ENCODE measurements at regions not wholly inside any gene's neighbourhood (a gene's known extent, or its start where the extent isn't known, plus 50 kb on each side); places are given as distances from the start of the nearest gene placed in this dataset.
"Not testable (repeated sequence)": the region's sequence is repeated elsewhere in the genome, so short reads cannot be mapped to it uniquely, and the experiment has no call there.

DNA sequence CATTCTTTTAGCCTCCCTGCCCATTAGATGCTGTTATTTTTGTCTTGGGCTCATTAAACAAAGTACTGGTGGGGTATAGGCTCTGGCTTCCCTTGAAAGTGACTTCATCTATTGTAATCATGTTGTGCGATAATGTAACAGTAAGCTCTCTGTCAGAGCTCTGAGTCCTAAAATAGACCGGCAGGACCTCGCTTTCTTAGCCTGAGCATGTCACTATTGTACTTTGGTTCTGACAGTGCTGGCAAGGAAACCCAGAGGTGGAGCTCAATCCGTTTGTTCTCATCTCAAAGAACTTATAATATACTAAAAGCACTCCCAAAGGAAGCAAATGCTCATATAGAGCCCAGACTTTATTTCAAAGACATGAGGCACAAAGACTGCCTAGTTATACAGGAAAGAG lies 339.1 kb upstream of the CCNH start:
- DNase-seq (ENCODE audit: low read depth): no peak

DNA sequence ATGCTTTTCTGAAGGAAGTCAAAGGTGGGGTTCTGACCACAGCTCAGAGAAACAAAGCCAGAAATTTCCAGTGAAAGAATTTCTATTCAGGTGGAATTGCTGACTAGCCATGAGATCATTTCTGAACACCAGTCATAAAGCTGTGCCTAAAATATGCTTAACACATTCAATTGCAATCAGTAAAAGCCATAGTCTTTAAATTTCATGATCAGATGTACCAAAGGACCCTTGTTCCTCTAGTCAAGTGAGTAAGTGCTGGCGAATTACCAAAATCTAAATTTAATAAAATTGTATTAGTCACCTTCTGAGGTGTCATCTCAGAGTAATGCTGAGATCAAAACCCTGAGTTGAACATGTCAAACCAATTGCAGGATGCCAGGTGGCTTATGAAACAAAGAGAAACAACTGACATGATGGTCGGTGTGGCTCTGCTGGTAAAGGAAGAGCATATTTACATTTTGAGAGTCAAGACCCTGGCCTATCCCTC lies 334.2 kb upstream of the CCNH start:
- DNase-seq (ENCODE audit: low read depth): no peak

GRCh38 chr5:87746341-87746740 lies 333.6 kb upstream of the CCNH start:
- no peak for DNase-seq (ENCODE audit: low read depth)

GRCh38 chr5:87741881-87742280 lies 329.2 kb upstream of the CCNH start:
- DNase-seq (ENCODE audit: low read depth): no peak

DNA sequence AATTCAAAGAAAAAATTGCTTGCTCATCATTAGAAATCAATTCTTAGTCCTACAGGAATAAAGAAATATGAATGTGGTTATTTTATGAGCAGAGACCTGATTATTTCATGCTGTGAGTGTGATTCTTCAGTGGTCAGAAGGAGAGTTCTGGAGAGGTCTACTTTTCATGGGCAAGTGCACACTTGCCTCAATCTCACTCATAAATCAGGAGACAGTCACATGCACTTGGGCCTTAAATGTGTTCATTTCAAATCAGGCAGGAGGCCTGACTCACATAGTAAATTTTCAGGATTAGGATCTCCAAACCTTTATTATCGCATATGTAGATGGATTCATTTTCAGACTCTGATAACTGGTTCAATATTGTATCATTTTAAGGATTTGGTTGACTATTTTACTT lies 323.2 kb upstream of the CCNH start:
- no peak for DNase-seq (ENCODE audit: low read depth)

GRCh38 chr5:87733897-87734296 lies 321.2 kb upstream of the CCNH start:
- no peak for DNase-seq (ENCODE audit: low read depth)

DNA sequence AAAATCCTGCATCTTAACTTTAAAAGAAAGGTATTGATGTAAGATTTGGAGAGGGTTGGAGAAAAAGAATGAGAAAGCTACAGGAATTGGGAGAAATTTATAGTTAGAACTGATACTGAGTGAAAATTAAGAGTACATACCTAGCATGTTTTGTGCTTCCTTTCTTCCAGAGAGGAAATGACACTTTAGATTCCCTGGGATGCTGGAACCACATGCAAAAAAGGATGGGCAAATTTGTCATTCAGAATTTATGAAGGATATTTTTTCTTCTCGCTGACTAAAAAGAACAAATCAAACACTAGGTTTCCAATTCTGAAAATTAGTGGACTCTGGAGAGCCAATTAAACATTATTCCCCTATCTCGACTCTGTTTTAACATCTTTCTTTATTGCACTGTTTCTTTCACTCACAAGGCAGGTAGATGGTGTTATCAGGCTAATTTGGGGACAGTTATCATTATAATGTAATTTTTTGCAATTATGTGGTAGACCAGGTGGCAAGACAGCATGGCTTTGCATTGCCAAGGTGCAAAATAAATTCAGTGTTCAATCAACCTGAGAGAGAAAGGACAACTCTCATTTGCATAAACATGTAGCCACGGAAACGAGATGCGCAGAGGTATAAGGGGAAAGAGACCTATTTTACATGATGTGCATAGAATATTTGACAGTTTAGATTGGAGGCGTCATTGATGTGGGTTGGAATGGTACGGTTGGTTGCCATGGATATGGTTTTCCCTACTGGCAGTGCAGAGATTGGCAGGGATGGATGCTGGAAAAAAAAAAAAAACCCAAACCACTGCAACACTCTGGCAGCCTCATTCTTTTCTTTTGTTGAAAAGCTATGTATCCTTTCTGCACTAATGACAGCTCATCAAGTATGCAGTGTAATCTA lies 320.4 kb upstream of the CCNH start:
- no peak for DNase-seq (ENCODE audit: low read depth)

DNA sequence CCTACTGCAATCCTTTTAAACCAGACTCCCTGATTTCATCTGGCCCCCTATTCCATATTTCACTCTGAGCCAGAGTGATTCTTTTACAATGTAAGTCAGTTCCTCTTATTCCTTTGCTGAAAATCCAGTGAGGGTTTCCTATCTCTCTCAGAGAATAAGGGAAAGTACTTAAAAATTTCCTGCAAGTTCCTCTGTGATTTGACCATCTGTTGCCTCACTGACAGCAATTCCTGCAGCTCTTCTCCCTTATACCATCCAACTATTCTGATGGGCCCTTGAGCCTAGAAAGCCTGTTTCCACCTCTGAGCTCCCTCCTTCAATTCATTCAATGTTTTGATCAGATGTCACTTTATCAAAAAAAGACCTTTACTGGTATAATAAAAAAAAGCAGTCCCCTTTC lies 317.1 kb upstream of the CCNH start:
- DNase-seq (ENCODE audit: low read depth): no peak

GRCh38 chr5:87722286-87722685 lies 309.6 kb upstream of the CCNH start:
- DNase-seq (ENCODE audit: low read depth): no peak

- DNase-seq (ENCODE audit: low read depth): not testable (repeated sequence)
Measured at GRCh38 chr5:87718224-87718925, 305.6 kb upstream of the CCNH start.

DNA sequence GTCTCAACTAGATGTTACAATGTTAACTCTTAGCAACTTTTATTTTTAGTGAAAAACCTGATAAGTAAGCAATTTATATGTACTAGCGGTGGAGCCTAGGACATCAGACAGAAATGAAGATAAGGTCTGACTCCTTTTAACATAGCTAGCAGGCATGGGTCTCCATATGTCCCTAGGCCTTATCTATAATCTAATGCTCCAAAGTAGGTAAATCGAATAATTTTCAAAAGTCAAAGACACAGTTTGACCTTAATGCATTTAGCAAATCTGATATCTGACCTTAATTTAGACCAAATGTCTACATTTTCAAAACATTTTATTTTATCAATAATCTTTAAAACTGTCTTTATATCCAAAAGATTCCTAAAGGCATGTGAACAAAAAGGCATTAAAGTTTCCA lies 305.0 kb upstream of the CCNH start:
- no peak for DNase-seq (ENCODE audit: low read depth)

DNA sequence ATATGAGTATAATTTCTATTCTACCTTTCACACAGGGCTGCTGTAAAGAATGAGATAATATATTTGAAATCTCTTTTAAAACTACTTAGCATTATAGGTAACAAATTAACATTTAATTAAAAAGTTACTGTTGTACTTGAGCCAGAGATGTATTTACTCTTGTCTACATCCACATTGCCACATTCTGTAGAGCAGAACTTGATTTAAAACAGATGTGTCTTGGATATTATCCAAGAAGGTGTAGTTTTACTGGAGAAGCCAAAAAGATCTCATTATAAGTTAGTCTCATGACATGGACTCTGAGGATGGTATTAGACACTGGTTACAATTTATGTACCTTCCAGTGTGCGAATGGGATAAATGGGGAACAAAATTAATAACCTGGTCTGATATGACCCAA lies 293.1 kb upstream of the CCNH start:
- no peak for DNase-seq (ENCODE audit: low read depth)

GRCh38 chr5:87686975-87687374 lies 274.2 kb upstream of the CCNH start:
- no peak for DNase-seq (ENCODE audit: low read depth)

- DNase-seq (ENCODE audit: low read depth): no peak
Measured at GRCh38 chr5:87686018-87686417, 273.3 kb upstream of the CCNH start.

DNA sequence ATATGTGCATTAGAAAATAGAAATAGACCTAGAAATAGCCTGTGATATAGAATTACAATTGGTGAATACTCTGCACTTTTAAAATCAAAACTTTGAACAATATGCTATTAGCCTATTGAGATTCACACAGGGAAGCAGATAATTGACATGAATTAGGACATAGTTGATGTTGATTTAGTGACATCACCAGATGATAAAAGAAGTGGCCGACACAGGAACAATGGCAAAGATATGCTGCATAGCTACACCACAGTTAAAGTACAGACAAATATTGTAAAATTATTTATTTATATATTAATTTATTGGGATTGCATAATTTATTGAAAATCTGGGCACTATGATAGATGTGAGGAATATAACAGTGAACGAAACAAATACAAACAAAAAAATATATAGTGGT lies 261.5 kb upstream of the CCNH start:
- DNase-seq (ENCODE audit: low read depth): no peak

- no peak for DNase-seq (ENCODE audit: low read depth)
Measured at GRCh38 chr5:87671146-87671545, 258.4 kb upstream of the CCNH start.

DNA sequence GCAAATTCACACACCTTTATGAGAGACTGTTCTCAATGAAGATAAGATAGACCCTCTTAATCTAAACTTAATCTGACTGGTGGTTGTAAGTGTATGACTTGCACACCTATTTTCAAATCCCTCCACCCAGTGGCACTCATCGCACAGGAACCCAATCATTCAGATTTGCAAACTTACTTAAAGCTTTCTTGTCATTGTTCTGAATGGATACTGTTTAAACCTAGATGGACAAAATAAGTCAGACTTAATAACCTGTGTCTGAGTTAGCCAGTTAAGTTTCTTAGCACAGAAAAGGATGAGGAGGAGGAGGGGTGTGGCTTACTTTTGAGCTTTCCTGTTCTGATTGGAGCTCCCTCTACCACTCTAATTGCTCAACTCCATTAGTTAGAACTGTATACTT lies 252.4 kb upstream of the CCNH start:
- DNase-seq (ENCODE audit: low read depth): no peak

DNA sequence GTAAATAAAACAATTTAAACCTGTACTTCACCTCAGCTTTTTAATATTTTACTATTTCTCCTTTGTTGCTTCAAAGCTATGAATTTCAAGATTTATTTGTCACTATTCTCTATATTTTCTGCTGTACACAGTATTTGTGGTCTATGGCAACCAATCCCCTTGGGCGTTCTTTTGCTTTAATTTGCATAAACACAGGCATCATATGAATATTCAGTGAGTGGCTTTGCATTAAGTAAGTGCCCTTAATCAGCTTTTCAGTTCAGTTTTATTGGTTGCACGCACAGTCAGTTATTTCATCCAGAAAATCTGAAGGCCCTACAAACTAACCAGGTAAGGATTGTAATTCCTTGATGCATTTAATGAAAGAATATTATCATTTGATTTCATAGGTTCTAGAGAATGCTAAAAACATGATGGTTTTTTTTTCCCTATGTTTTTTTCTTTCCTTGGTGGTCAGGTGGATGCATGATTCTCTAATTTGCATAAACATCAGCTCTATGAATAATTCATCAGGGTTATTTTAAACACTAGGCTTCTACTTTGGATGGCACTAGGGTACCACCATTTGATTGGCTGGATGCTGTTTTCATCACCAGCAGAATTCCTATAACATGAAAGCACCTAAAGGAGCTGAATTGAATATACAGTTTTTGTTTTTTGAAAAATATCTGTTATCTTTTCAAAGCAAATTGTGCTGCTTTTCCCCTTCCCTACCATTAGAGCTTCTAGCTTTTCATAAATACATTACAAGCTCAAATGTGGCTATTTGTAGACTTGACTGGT lies 249.2 kb upstream of the CCNH start:
- DNase-seq (ENCODE audit: low read depth): no peak

DNA sequence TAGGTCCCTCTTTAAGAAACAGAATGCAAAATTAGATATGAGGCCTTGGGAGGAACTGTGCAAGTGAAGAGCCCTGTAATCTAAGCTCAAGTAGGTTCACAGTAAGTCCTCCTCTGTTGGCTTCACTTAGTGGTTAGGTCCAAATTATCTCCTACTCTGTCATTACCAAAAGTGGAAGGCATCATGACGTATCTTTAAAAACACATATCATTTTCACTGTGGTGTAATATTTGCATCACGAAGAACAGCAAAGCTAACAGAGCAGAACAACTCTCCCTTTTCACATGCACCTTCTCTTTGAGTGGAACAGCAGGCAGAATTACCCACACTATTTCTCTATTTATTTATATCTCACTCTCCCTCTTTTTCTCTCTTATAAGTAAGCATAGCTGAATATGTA lies 240.5 kb upstream of the CCNH start:
- DNase-seq (ENCODE audit: low read depth): no peak

- no peak for DNase-seq (ENCODE audit: low read depth)
Measured at GRCh38 chr5:87650284-87650683, 237.6 kb upstream of the CCNH start.

DNA sequence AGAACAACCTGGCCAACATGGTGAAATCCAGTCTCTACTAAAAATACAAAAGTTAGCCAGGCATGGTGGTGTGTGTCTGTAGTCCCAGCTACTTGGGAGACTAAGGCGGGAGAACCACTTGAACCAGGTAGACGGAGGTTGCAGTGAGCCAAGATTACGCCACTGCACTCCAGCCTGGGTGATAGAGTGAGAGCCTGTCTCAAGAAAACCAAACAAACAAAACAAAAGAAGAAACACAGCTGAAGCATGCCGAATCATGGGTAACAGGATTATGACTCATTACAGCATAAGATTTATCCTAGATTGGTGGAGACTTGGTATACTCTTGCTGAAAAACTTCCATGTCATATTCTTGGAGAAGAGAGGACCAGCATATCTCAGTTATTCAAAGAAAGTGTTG lies 236.7 kb upstream of the CCNH start:
- DNase-seq (ENCODE audit: low read depth): no peak

GRCh38 chr5:87645224-87645623 lies 232.5 kb upstream of the CCNH start:
- no peak for DNase-seq (ENCODE audit: low read depth)

DNA sequence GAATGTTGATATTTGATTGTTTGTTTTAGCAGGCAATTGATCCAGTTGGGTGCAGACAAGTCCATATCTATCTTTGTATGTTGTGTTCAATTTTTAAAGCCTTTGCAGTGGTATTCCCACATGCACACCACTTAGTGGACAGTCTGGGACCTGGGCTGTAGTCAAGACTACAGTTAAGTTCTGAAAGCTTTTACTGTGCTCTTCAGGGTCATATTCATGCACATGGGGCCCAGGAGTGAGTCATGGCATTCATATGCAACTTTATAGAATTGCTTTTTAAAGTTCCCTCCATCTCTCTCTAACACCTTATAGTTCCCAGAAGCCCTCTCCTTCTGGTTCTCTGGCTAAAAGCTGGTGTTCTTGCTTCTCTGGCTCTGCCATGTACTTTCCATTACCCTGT lies 228.2 kb upstream of the CCNH start:
- no peak for DNase-seq (ENCODE audit: low read depth)

All from fibroblast of the conjunctiva (primary cell).